Panc1 (cell line): ENCODE measurements at regions not wholly inside any gene's neighbourhood (a gene's known extent, or its start where the extent isn't known, plus 50 kb on each side); places are given as distances from the start of the nearest gene placed in this dataset.

ENCODE experiments used
- ATAC-seq: fragments of 200-7000 bp; cut with Tn5 transposase; 2 replicates; pipeline ENCODE4 v1.9.1; 2020; ENCODE audit warnings: mild to moderate bottlenecking, moderate library complexity
- BruUV-seq: library from RNA; stranded (reverse); fragments of 400-500 nt; replicated peaks from 2 replicates; lab custom pipeline; 2021; lab: Mats Ljungman, UMichigan
- CTCF ChIA-PET: fragments of 300-600 bp; sonication (Branson Sonifier 250); formaldehyde crosslinking; loops from one replicate; lab custom pipeline; 2022; ENCODE audit warnings: antibody characterized with exemption; lab: Charles Lee
- POLR2A ChIA-PET: fragments of 300-600 bp; sonication (Branson Sonifier 250); formaldehyde crosslinking; loops from one replicate; lab custom pipeline; 2022; ENCODE audit warnings: antibody characterized with exemption; lab: Charles Lee
- DNase-seq: peaks from one replicate; pipeline ENCODE4 v3.0.0-alpha.2; 2010; ENCODE audit warnings: low read depth, low spot score
- H3K27ac ChIP-seq: 2 replicates; pipeline ENCODE4 v1.5.1; 2011; ENCODE audit warnings: mild to moderate bottlenecking, low read length, inconsistent platforms
- H3K27me3 ChIP-seq: fragments of 200-500 bp; sonication (Bioruptor generic); 2 replicates; pipeline ENCODE4 v1.6.0; 2014; ENCODE audit warnings: low read length, inconsistent platforms; ENCODE audit not compliant: control insufficient read depth, insufficient read depth
- H3K36me3 ChIP-seq: fragments of 200-500 bp; sonication (Bioruptor generic); 2 replicates; pipeline ENCODE4 v1.5.1; 2014; ENCODE audit warnings: inconsistent platforms, mild to moderate bottlenecking, low read length, moderate library complexity; ENCODE audit not compliant: control insufficient read depth, insufficient read depth
- H3K4me1 ChIP-seq: 2 replicates; pipeline ENCODE4 v1.5.1; 2011; ENCODE audit warnings: inconsistent platforms, mild to moderate bottlenecking, low read length, moderate library complexity; ENCODE audit not compliant: control insufficient read depth, insufficient read depth
- H3K4me3 ChIP-seq, 2 experiments: 2 replicates each; pipeline ENCODE4 v1.5.1; 2011 to 2012; ENCODE audit warnings: low read depth in 2 of 2, low read length in 2 of 2, mild to moderate bottlenecking in 2 of 2, inconsistent platforms in 1 of 2, moderate library complexity in 1 of 2
- H3K9me3 ChIP-seq: fragments of 200-500 bp; sonication (Bioruptor generic); 2 replicates; pipeline ENCODE4 v1.5.1; 2014; ENCODE audit warnings: low read depth, mild to moderate bottlenecking, inconsistent platforms, low read length, moderate library complexity; ENCODE audit not compliant: control insufficient read depth, insufficient read depth
- POLR2AphosphoS5 ChIP-seq: IDR thresholded peaks from 2 replicates; pipeline ENCODE4 v1.6.1; 2012; ENCODE audit warnings: mild to moderate bottlenecking, low read depth, low read length, moderate library complexity
- REST ChIP-seq, 2 experiments: IDR thresholded peaks; 2 replicates each; pipeline ENCODE4 v1.6.1; 2011 to 2012; ENCODE audit warnings: low read depth in 2 of 2, control low read depth in 1 of 2, low read length in 1 of 2, mild to moderate bottlenecking in 1 of 2, moderate library complexity in 1 of 2; ENCODE audit not compliant: insufficient read depth in 1 of 2
- SIN3A ChIP-seq: IDR thresholded peaks from 2 replicates; pipeline ENCODE4 v1.6.1; 2012; ENCODE audit warnings: low read depth, mild to moderate bottlenecking, low read length, moderate library complexity, borderline replicate concordance; ENCODE audit not compliant: insufficient read depth
- TCF7L2 ChIP-seq: IDR thresholded peaks from 2 replicates; pipeline ENCODE4 v1.6.1; 2011; ENCODE audit warnings: mild to moderate bottlenecking, low read depth, low read length, inconsistent platforms
- in situ Hi-C: cut with HindIII; loops from 2 replicates; pipeline ENCODE4 v1.10.0; 2016; ENCODE audit warnings: low sequenced_read_pairs, low pct_unique_long_range_greater_than_20kb
- intact Hi-C: fragments of 100-400 bp; cut with micrococcal nuclease; formaldehyde crosslinking; loops from one replicate; pipeline ENCODE4 v1.10.0; 2022; ENCODE audit not compliant: unreplicated experiment
- TF ChIP-seq, protein P1 (sequence below): fragments of 450-650 bp; IDR thresholded peaks from 2 replicates; pipeline ENCODE4 v1.5.1; 2017; ENCODE audit warnings: mild to moderate bottlenecking

- no TSS peak for BruUV-seq
- DNase-seq = no peak
Measured at GRCh38 chr7:83852136-83852535, 203.2 kb upstream of the SEMA3E start.

GRCh38 chr7:83851551-83851950, 202.6 kb upstream of the SEMA3E start:
- Histone ChIP-seq H3K9me3 (no peaks in the 10 kb centered on the region), H3K27me3 (no peaks in the 10 kb centered on the region), H3K27ac (no peak overlapping the region), H3K4me1 (no peaks in the 10 kb centered on the region), H3K36me3 (no peaks in the 10 kb centered on the region), H3K4me3 (no peak overlapping the region)
- intact Hi-C loops = no loop called here
- TF ChIP-seq POLR2AphosphoS5 (no peak), TCF7L2 (no peak), SIN3A (no peak), REST (IDR thresholded peaks at IDR 0.05; ENCODE audit: insufficient read depth in 1 of 2, low read depth in 2 of 2, low read length in 1 of 2) (no peak)
- TF ChIP-seq, protein P1, sequence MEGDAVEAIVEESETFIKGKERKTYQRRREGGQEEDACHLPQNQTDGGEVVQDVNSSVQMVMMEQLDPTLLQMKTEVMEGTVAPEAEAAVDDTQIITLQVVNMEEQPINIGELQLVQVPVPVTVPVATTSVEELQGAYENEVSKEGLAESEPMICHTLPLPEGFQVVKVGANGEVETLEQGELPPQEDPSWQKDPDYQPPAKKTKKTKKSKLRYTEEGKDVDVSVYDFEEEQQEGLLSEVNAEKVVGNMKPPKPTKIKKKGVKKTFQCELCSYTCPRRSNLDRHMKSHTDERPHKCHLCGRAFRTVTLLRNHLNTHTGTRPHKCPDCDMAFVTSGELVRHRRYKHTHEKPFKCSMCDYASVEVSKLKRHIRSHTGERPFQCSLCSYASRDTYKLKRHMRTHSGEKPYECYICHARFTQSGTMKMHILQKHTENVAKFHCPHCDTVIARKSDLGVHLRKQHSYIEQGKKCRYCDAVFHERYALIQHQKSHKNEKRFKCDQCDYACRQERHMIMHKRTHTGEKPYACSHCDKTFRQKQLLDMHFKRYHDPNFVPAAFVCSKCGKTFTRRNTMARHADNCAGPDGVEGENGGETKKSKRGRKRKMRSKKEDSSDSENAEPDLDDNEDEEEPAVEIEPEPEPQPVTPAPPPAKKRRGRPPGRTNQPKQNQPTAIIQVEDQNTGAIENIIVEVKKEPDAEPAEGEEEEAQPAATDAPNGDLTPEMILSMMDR = no peak
- ChIA-PET POLR2A (no interaction called here), CTCF (no interaction called here)
- in situ Hi-C loops = no loop called here
- no peak for DNase-seq
- no TSS peak for BruUV-seq
- no peak for ATAC-seq

More at GRCh38 chr7:83852136-83852535, 203.2 kb upstream of the SEMA3E start:
- ChIA-PET CTCF (no interaction called here), POLR2A (no interaction called here)
- no peaks in the 10 kb centered on the region for H3K4me1 ChIP-seq
- no peaks in the 10 kb centered on the region for H3K36me3 ChIP-seq
- H3K27ac ChIP-seq = no peak overlapping the region
- no peak overlapping the region for H3K4me3 ChIP-seq
- intact Hi-C loops = no loop called here
- in situ Hi-C loops = no loop called here
- ATAC-seq = no peak
- no peaks in the 10 kb centered on the region for H3K9me3 ChIP-seq
- TF ChIP-seq REST (IDR thresholded peaks at IDR 0.05; ENCODE audit: insufficient read depth in 1 of 2, low read depth in 2 of 2, low read length in 1 of 2) (no peak), SIN3A (no peak), TCF7L2 (no peak), POLR2AphosphoS5 (no peak)
- TF ChIP-seq, protein P1 = no peak
- H3K27me3 ChIP-seq = no peaks in the 10 kb centered on the region
